ENCODE measurements at regions not wholly inside any gene's neighbourhood (a gene's known extent, or its start where the extent isn't known, plus 50 kb on each side); places are given as distances from the start of the nearest gene placed in this dataset.

GRCh38 chr1:115142616-115143015 is 53.3 kb upstream of the TSPAN2 start:
- no peak for DNase-seq (ENCODE audit: low read depth, low spot score)

GRCh38 chr1:115141145-115141454 is 51.8 kb upstream of the TSPAN2 start:
- no peak for DNase-seq (ENCODE audit: low read depth, low spot score)

- no peak for DNase-seq (ENCODE audit: low read depth, low spot score)
Measured at GRCh38 chr1:115140442-115141144, 51.3 kb upstream of the TSPAN2 start.

- no peak for DNase-seq (ENCODE audit: low read depth, low spot score)
Measured at GRCh38 chr1:115139381-115139780, 50.1 kb upstream of the TSPAN2 start.
